ENCODE measurements at regions not wholly inside any gene's neighbourhood (a gene's known extent, or its start where the extent isn't known, plus 50 kb on each side); places are given as distances from the start of the nearest gene placed in this dataset.

DNA sequence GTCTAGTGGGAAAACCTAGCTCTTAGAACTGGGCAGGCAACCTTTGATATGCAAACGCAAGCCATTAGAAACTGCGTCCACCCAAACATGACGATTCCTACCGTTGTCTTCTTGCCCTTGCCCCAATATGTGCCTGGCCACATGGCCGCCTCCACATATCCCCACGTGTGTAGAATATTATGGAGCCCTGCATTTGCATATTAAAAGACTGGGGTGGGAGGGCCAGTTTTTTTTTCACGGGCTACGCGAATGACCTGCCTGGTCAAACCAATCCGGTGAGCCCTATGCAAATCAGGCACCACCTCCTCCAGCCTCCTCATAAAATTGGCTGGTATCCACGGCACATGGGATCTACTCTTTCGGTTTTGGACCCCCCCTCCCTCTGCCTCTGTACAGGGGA lies 381.0 kb upstream of the RGMA start:
- DNase-seq = no peak

DNA sequence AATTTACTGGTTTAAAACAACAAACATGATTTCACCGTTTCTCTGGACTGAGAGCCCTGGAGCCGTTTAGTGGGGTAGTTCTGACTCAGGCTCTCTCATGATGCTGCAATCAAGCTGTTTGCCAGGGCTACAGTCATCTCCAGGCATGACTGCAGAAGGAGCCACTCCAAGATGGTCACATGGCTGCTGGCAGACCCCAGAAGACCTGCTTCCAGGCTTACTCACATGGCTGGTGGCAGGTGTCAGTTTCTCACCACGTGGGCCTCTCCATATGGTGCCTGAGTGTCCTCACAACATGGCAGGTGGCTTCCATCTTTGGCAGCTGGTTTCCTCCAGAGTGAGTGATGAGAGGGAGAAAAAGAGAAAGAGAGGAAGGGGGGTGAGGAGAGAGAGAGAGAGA lies 378.3 kb upstream of the RGMA start:
- no peak for DNase-seq

DNA sequence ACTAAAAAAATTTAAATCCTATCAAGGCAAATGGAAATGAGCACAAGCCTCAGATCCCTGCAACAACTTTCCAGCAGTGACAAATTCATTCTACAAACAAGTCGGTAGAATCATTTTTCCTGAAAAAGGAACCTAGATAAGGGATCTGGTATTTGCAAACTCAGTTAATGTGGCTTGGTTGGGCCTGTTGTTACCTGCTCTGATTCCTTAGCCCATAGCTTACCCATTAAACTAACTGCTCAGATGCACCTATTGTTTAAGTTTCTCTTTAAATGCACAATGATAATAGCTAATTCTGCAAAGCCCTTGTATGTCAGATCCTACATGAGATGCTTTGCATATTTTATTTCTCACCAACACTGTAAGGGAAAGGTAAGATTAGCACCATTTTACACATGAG lies 377.4 kb upstream of the RGMA start:
- no peak for DNase-seq

DNA sequence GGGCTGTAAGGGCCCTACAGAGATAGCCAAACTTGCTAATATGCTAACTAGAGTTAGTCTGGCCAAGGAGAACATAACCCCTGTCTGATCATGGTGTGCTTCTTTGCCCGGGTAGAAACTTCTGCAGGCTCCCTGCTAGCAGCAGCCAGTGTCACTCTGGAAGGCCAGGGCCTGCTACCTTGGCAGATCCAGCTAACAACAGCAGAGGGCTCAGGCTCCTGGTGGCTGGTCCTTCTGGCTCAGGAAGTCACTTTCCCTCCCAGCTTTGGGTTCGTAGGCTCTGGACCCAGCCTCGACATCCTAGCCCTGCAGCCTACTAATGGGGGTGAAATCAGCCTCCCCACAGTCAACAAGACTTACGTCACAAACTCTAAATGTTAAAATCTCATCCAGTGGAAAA lies 373.7 kb upstream of the RGMA start:
- DNase-seq = no peak

DNA sequence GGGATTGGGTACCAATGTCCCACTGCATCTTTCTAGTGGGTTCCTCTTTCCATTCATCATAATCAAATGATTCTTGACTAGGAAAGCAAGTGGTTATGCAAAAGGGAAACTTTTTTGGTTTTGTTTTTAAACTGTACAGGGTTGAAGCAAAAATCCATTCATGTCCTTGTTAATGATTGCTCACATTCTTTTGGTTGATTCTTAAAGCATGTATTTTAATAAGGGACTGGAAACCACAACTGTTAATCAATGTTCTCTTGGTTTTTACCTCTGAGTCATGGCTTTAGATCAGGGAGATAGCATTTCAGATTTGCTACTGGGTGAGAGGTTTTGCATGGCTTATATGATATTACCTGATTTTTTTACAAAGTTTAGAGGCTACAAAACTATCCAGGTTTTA lies 371.7 kb upstream of the RGMA start:
- no peak for DNase-seq

DNA sequence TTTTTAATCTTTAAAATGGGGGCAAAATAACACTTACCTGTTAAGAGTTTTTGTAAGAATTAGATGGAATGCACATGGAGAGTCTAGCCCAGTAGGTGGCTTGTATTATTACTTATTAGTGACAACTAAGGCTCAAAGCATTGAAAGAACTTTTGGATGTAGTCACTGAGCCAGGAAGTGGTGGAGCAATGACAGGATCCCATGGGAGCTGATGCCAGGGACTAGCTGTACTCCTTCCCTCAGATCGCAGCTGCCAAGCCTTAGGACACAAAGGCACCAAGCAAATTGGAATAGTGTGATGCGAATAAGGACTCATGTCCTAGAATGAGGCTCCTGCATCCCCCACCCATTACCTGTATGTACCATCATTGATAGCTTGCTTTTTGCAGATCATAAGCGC lies 370.4 kb upstream of the RGMA start:
- DNase-seq = no peak

DNA sequence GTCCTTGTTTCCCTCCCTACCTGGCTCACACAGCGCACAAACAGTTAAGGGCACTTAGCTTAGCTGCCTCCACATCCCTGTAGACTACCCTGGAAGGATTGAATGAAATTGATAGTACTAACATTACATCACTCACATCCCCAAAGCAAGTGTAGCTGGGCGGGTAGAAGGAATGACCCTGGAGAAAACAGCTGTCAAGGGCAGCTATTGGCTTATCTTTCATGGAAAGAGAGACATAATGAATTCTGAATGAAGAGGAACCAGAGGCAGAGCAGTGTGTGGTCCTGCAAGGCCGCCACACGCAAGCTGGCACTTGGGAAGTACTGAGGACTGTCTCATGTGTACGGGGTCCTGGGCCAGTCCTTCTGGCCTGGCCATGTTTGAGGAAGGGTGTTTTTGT lies 369.6 kb upstream of the RGMA start:
- DNase-seq = no peak

DNA sequence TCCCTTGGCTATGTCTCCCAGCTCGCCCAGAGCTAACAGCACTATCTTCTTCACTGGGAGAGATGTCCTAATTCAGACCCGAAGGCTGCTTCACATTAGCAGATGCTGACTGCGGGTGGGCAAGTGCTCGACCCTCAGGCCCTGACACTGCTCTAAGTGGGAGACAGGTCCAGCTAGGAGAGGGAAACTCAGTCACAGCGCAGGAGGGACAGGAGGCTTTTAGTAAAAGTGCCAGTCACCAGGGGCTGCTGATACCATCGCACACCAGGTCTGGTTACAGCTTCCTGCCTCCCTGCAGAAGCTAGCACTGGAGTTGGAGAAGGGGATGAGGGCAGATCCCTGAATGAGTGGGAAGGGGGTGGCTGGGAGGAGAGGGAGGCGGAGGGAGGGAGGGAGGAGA lies 365.8 kb upstream of the RGMA start:
- DNase-seq = no peak

DNA sequence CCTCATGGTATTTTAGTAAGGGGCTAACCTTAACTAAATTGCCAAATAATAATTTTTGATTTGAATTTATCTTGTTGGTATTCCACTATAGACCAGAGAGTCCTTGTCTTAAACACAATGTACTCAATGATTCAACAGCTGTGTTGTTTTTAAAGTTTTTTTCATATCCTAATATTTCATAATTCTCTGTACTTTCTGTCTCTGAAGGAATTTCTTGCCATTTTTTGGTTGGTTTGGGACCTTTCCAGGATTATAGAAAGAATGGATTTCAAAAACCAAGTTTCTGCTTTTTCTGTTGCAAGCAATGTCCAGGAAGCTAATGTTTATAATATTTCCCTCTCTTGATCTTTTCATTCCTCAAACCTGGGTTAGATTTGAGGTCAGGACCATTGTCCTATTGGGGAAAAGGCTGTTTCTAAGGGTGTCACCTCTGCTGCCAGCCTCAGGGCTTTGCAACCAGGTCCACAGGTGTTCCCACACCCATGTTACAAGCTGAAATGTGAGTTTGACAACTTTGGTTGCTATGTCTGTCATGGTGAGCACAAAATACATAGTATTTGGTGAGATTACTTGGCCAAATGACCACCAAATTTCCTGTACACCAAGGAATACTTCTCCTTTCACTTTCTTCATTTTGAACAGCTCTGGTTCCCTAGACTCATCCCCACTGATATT lies 363.7 kb upstream of the RGMA start:
- no peak for DNase-seq

DNA sequence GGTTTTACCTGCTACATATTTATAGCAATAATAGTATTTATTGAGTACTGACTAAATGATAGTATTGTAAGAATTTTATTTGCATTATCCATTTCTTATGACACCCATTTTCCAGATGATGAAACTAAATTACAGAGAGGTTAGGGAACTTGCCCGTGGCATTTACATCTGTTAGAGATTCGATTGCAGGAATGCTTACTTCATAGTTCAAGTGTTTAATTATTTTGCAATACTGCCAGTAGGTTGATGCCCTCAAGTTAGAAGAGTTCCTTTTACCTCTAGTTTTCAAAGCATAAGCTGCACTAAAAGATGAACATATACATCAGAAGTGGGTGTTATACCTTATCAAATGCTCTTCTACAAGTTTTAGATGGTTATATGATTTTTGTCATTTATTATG lies 362.8 kb upstream of the RGMA start:
- DNase-seq = no peak

DNA sequence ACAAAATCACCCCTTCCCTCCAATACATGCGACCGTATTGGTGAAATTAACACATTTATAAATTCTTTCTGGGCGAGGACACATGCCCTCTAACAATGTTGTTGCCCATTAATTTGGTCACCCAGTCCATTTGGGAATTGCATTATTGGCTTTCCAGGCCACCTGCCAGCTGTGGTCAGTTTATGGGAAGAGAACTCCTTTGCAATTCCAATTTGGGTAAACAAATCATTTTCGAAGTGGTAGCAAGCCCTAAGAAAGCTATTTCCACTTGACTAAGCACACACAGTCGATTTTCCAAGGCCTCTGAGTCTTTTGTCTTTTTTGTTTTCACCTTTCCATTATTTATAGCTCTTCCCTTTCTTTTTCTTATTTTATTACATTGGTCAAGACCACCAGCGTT lies 362.3 kb upstream of the RGMA start:
- DNase-seq = no peak

DNA sequence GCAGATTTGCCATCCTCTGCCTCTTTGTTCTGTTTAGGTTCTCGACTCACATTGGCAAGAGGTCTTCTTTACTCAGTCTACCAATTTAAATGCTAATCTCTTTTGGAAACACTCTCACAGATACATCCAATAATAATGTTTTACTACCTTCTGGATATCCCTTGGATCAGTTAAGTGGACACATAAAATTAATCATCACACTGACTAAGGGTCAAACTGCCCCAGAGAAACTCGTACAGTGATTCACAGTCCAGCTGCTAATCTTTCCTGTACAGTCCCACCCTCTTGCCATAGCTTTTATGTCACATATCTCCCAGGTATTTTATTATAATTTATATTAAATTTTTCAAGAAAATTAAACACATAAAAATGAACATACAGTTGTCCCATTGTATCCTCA lies 360.8 kb upstream of the RGMA start:
- no peak for DNase-seq

DNA sequence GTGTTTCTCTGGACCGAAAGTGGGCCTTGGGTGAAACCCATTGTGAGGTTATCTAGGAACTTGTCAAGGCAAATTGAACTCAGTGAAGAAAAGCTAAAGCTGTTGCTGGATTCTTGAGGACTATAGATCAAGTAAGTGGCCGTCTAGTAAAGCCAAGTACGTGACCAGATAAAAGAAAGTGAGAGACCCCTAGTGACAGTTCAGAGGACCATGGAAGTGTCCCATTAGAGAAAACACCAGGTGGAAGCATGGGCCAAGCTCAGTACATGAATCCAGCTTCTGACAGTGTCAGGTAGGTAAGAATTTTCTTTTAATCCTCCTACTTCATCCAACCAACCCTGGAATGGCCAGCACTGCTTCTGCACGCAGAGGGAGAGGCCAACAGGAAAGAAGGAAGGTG lies 349.3 kb upstream of the RGMA start:
- no peak for DNase-seq

DNA sequence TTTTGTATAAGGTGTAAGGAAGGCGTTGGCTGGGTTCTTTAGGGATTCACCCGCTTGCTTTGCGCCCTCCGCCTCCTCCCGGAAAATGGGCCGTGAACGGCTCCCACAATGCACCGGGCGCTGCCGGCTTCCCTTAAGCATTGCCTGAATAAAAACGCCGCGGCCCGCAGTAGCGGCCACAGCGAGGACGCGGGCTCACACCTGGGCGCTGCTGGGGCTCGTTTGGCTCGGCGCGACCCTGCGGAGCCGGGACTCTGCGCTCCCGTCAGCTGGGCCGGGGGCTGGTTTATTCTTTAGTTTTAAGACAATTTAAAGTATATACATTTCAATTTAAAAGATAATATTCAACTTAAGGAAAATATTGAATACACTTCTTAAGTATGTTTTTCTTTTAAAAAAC lies 343.5 kb upstream of the RGMA start:
- no peak for DNase-seq

DNA sequence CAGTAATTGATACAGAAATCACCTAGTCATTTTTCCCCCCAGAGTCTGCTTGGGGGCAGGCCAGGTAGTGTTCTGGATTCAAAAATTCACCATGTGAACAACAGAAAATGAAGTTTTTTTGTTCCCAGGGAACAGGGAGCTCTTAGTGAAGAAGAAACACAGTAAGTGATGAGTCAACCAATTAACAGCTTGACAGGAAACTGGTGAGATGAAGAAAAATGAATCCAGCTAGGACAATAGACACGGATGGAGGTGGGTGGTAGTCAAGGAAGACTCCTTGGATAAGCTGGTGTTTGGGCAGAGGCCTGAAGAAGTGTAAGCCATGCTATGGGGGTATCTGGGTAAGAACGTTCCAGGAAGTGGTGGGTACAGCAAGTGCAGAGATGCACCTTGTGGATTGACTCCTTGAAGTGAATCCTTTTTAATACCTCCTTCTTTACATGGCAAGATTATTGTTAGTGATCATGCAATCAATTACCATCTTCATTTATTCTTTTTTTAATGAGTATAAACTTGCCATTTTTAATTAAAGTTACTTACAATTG lies 339.9 kb upstream of the RGMA start:
- no peak for DNase-seq

DNA sequence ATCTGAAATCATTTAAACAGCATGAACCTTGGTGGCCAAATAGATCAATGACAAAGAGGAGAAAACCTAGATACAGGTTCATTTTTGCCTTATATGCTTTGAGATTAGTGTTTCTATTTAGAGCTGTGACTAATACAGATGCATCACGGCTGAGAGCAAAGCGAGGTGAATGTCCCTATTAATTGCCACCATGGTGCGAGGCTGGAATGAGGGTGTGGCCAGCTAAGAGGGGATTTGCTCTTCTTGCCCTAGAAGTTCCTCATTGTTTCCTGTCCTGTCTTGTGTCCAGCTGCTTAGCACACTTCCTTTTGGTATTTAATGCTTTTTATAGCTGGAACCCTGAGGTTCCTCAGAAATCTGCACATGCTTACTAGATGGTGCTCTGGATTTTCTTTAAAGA lies 339.1 kb upstream of the RGMA start:
- DNase-seq = no peak

DNA sequence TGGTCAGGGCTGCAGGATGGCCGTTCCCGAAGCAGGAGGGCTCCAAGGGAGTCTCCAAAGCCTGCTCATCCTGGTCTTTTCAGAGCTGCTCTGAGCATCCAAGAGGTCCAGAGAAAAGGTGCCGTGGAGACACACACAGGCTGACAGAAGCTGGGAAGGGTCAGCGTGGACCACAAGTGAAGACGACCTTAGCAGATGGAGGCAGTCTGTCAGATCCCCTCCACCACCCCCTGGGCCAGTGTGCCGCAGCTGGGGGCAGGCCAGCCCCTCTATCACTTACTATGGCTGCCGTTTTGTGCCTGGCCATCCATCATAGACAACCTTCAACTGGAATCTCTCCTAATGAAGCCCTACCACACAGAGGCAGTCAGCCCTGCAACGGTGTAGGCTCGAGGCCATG lies 335.1 kb upstream of the RGMA start:
- no peak for DNase-seq

DNA sequence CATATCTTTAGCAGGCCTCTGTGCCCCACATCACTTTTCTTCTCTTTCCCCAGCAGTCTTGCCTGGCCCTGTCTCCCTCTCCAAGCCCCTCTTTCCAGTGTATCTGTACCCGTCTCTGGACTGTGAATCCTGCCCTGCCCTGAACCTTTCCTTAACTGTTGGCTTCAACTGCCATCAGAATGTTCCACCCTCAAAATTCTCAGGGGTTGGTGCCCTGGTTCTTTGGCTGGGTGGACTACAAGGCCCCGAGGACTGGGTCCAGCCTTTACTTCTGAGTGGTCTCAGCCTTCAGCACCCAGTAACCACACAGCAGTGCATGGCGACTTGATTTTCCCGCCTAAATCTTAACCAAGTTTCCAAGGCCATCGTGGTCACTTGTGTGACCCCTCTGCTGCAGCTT lies 333.5 kb upstream of the RGMA start:
- DNase-seq = no peak

DNA sequence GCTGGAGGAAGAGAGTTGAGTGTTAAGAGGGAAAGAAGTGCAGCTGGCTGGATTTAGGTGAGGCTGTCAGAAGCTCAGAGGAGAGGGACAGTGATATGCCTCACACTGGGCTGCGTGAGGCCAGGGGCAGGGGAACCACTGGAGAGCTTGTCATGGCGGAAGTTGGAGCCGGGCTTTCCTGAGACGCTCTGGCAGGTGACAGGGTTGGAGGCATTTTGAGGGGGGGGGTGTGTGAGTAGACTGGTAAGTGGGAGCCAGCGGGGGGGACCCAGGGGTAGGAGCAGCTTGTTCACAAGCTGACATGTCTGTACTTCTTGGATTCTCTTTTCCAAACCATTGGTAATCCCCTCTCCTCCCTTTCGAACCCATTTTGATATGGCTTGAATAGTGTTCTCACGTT lies 331.5 kb upstream of the RGMA start:
- DNase-seq = no peak

DNA sequence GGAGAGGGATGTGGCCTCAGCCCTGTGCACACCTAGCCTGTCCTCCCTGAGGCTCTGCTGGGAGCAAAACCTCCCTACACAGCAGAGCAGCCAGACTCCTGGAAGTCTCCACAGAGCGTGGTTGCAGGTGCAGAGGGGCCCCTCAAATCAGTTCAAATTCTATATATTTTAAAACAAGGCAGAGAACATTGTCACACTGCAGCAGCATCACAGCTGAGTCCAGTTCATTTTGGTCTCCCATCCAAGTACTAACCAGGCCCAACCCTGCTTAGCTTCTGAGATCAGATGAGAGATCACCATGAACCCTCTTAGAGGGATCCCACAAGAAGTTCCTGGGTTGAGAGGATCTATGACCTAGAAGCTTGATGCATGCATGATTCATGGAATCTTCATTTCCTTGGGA lies 331.0 kb upstream of the RGMA start:
- no peak for DNase-seq

DNA sequence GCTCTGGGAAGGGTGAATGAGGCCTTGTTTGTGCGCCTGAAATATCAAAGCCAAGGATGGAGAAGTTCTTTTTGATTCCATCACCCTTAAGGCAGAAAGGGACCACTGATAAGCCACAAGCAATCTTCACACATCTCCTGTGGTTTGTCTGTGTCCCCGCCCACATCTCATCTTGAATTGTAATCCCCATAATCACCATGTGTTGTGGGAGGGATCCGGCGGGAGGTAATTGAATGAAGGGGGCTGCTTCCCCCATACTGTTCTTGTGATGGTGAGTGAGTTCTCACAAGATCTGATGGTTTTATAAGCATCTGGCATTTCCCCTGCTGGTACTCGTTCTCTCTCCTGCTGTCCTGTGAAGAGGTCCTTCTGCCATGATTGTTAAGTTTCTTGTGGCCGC lies 329.6 kb upstream of the RGMA start:
- no peak for DNase-seq

DNA sequence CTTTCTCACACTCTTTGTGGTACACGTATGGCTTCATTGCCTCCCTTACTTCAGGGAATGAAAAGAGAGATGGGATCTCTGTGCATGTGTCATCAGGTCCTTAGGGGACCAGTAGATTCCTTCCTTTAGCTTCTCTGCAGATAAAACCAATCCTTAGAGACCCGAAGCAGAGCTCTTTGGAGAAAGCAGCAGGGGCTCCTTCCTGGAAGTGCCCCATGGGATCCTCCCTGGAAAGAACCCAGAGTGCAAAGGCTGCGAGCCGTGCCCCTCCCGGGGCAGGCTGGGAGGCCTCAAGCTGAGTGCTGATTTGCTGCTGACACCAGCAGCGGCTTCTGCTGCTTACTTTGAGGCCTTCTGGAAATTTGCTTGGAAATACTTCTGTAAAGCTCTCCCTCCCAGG lies 328.6 kb upstream of the RGMA start:
- no peak for DNase-seq

DNA sequence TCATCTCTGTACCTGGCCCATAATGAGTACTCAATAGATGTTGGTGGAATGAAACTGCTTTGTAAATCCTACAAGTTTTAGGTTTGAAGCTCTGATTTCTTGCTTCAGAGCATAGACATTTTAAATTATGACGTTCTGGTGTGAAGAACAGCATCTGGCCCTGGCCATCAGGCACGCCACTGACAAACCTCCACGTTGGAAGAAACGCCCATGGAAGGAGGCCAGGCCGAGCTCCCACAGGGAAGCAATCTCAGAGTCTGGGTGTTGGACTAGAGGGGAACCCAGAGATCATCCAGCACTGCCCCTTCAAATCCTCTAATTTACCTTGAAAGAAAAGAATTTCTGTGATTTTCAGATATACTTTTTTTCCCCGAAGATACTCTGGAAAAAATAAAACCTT lies 328.1 kb upstream of the RGMA start:
- no peak for DNase-seq

DNA sequence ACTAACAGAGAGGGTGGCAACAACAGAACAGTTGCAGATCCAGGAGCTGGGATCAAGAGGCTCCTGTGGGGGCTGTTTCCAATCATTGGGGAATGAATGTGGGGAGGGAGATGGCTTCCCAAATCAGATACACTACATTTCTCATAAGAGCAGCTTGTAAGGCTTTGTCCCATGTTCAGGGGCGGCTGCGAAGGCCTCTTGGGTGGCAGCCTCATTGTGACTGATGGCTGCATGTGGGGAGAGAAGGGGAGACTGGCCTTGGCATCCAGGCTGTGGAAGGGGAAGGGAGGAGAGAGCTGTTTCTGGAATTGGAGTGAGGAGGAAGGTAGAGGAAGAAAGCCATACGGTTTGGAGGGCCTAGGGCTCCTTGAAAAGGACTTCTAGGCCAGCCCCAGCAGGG lies 326.6 kb upstream of the RGMA start:
- DNase-seq = no peak

DNA sequence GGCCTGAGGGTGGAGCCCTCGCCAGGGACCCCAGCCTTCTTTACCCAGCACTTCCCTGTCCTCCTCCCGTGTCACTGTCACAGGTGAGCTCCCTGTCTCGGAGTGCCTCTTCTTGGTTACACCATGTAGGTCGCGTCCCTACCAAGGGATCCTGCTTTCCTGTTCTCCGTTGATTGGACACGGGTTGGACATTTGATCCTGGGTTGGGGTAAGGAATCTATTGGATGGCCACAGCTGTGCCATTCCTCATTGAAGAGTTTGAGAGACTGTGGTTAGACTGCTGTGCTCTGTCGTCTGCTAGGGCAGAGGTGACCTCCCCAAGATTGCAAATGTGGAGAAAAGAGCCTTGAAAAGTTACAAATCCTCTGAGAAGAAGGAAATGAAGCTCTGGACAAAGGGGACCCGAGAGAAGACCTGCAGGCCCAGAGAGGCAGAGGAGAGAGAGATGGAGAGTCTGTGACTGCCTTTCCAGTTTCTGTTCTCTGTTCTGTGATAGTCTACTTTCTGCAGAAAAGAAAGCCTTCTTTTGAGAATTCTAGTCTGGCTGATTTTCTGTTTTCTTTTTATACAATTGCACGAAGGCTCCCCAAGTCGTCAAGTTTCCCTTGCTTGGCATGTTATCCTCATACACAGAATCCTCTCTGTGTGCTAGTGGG lies 325.7 kb upstream of the RGMA start:
- DNase-seq = no peak
